ENCODE measurements at regions not wholly inside any gene's neighbourhood (a gene's known extent, or its start where the extent isn't known, plus 50 kb on each side); places are given as distances from the start of the nearest gene placed in this dataset.

GRCh38 chr15:69704700-69705099 lies 252.1 kb downstream of the RPLP1 start:
- TF ChIP-seq CTCF (conservative IDR thresholded peaks at IDR 0.05; ENCODE audit: low read length) (no peak), EZH2phosphoT487 (IDR thresholded peaks at IDR 0.05; ENCODE audit: borderline replicate concordance) (no peak)

Data from Loucy (cell line).